ENCODE measurements at regions not wholly inside any gene's neighbourhood (a gene's known extent, or its start where the extent isn't known, plus 50 kb on each side); places are given as distances from the start of the nearest gene placed in this dataset.

- Histone ChIP-seq H3K4me1 (ENCODE audit: insufficient read depth) (peaks cover 2% of the 10 kb centered on the region), H3K27me3 (no peaks in the 10 kb centered on the region), H3K27ac (no peak overlapping the region), H3K9me3 (no peaks in the 10 kb centered on the region), H3K4me3 (no peak overlapping the region), H3K36me3 (no peaks in the 10 kb centered on the region)
- intact Hi-C loops (cut with DNase I): no loop called here
- TF ChIP-seq CTCF (IDR thresholded peaks at IDR 0.05): no peak
- TF ChIP-seq EP300 (IDR thresholded peaks at IDR 0.05): no peak
- TF ChIP-seq POLR2A (IDR thresholded peaks at IDR 0.05): no peak
- DNase-seq: no peak
These were observed 226.1 kb upstream of the APCDD1 start for GRCh38 chr18:10228326-10228725.

- Histone ChIP-seq H3K36me3 (no peaks in the 10 kb centered on the region), H3K9me3 (no peaks in the 10 kb centered on the region), H3K4me1 (ENCODE audit: insufficient read depth) (peaks cover 2% of the 10 kb centered on the region), H3K27ac (no peak overlapping the region), H3K27me3 (no peaks in the 10 kb centered on the region), H3K4me3 (no peak overlapping the region)
- intact Hi-C loops (cut with DNase I): no loop called here
- 83 to 94% (median 91%) methylated on average over 3 of the region's 3 CpGs for WGBS, 3 donors
- TF ChIP-seq EP300 (IDR thresholded peaks at IDR 0.05): no peak
- TF ChIP-seq POLR2A (IDR thresholded peaks at IDR 0.05): no peak
- TF ChIP-seq CTCF (IDR thresholded peaks at IDR 0.05): no peak
- no peak for DNase-seq
These were observed 225.0 kb upstream of the APCDD1 start for GRCh38 chr18:10229458-10229857.

DNA sequence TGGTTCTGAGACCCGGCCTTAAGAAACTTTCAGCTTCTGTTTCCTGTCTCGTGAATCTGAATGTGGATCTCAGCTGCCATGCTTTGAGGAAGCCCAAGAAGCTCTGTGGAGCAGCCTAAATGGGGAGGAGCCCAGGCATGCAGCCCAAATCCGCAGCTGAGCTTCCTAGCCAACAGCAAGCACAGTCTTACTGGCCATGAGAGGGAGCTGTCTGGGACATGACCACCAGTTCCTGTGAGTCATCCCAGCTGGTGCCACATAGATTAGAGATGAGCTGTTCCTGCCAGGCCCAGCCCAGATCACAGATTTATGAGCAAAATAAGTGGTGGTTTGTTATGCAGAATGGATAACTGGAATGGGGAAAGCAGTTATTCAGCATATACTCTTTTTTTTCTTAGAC lies 224.4 kb upstream of the APCDD1 start:
- H3K4me3 ChIP-seq: no peak overlapping the region
- DNase-seq: no peak
- TF ChIP-seq POLR2A (IDR thresholded peaks at IDR 0.05): no peak
- TF ChIP-seq CTCF (IDR thresholded peaks at IDR 0.05): no peak
- no peak for TF ChIP-seq EP300 (IDR thresholded peaks at IDR 0.05)
- intact Hi-C loops (cut with DNase I): no loop called here
- no peaks in the 10 kb centered on the region for H3K27me3 ChIP-seq
- no peaks in the 10 kb centered on the region for H3K9me3 ChIP-seq
- 84 to 91% (median 85%) methylated on average over 3 of the region's 3 CpGs for WGBS, 3 donors
- H3K27ac ChIP-seq: no peak overlapping the region
- H3K4me1 ChIP-seq (ENCODE audit: insufficient read depth): peaks cover 4% of the 10 kb centered on the region
- no peaks in the 10 kb centered on the region for H3K36me3 ChIP-seq

- Histone ChIP-seq H3K4me3 (no peak overlapping the region), H3K9me3 (no peaks in the 10 kb centered on the region), H3K27me3 (no peaks in the 10 kb centered on the region), H3K4me1 (ENCODE audit: insufficient read depth) (peaks cover 5% of the 10 kb centered on the region), H3K36me3 (no peaks in the 10 kb centered on the region), H3K27ac (no peak overlapping the region)
- DNase-seq: no peak
- WGBS, 3 donors: 69 to 97% (median 91%) methylated on average over 3 of the region's 3 CpGs
- no peak for TF ChIP-seq EP300 (IDR thresholded peaks at IDR 0.05)
- no peak for TF ChIP-seq CTCF (IDR thresholded peaks at IDR 0.05)
- TF ChIP-seq POLR2A (IDR thresholded peaks at IDR 0.05): no peak
- intact Hi-C loops (cut with DNase I): no loop called here
These were observed 223.2 kb upstream of the APCDD1 start for GRCh38 chr18:10231220-10231619.

GRCh38 chr18:10232062-10232461 lies 222.4 kb upstream of the APCDD1 start:
- intact Hi-C loops (cut with DNase I): no loop called here
- Histone ChIP-seq H3K27ac (no peak overlapping the region), H3K4me1 (ENCODE audit: insufficient read depth) (peaks cover 5% of the 10 kb centered on the region), H3K9me3 (no peaks in the 10 kb centered on the region), H3K36me3 (no peaks in the 10 kb centered on the region), H3K4me3 (no peak overlapping the region), H3K27me3 (no peaks in the 10 kb centered on the region)
- TF ChIP-seq CTCF (IDR thresholded peaks at IDR 0.05) (no peak), POLR2A (IDR thresholded peaks at IDR 0.05) (no peak), EP300 (IDR thresholded peaks at IDR 0.05) (no peak)
- WGBS, 3 donors: 34 to 72% (median 71%) methylated on average over 2 of the region's 2 CpGs
- DNase-seq: no peak

All from ovary (tissue), 7 donors.